ENCODE measurements at regions not wholly inside any gene's neighbourhood (a gene's known extent, or its start where the extent isn't known, plus 50 kb on each side); places are given as distances from the start of the nearest gene placed in this dataset.

DNA sequence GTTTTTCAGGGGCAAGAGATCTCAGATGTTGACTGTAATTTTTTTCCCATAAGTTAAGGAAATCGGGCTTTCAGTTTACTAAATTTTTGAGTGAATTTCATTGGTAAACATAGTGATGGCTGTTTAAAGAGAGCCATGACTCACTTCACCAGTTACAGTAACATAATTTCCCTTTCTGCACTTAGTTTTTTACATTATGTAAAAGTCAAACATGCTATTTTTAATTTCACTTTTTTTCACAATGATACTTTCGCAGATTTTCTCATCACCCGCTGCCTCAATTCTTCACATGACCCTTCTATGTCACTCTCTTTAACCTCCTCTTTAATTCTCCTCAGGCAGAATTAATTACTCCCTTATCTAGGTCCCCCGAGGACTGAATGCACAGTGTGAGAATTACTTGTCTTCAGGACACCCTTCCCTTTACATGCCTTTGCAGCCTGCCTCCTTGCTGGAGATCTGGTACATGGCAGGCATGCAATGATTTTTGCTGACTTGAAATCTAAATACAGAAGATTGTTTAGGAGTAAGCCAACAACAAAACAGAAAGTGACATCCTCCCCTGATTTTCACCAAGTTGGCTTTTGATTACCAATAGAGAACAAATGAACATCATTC, 217.5 kb upstream of the S1PR3 start:
- no peaks in the 10 kb centered on the region for H3K27me3 ChIP-seq (ENCODE audit: control insufficient read depth, insufficient read depth, low read length, poor library complexity, severe bottlenecking)
- H3K27ac ChIP-seq (ENCODE audit: insufficient read depth, low read depth, low read length, poor library complexity, severe bottlenecking): no peak overlapping the region
- H3K4me3 ChIP-seq (ENCODE audit: insufficient read depth, low read depth, low read length): no peak overlapping the region
- no peaks in the 10 kb centered on the region for H3K36me3 ChIP-seq (ENCODE audit: control insufficient read depth, insufficient read depth, low read length)
- WGBS, 2 experiments: 80 to 84% methylated on average over 4 of the region's 4 CpGs
- peaks cover 23% of the 10 kb centered on the region for H3K4me1 ChIP-seq (ENCODE audit: control insufficient read depth, insufficient read depth, low read length)
- no peaks in the 10 kb centered on the region for H3K9me3 ChIP-seq (ENCODE audit: control insufficient read depth, low read length)

DNA sequence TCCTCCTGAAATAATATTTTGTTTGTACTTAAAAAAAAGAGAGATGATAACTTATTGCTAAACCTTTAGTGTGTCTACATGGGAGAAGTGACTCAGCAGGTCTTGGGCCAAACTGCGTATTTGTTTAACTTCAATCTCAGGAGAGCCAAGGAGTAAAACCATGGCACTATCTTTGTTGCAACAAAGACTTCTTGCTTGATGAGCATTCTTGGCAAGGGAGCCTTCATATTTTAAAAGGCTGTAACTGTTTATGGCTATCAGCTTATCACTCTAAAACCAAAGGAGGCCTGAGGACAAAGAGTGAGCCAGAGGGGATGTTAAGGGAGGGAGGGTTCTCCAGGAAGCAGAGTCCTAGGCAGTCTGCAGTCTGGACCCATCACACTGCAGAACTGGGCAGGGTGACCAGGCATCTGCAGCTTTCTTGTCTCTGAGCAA, 216.2 kb upstream of the S1PR3 start:
- Histone ChIP-seq H3K4me1 (ENCODE audit: control insufficient read depth, insufficient read depth, low read length) (peaks cover 23% of the 10 kb centered on the region), H3K36me3 (ENCODE audit: control insufficient read depth, insufficient read depth, low read length) (no peaks in the 10 kb centered on the region), H3K27me3 (ENCODE audit: control insufficient read depth, insufficient read depth, low read length, poor library complexity, severe bottlenecking) (no peaks in the 10 kb centered on the region), H3K4me3 (ENCODE audit: insufficient read depth, low read depth, low read length) (no peak overlapping the region), H3K9me3 (ENCODE audit: control insufficient read depth, low read length) (no peaks in the 10 kb centered on the region), H3K27ac (ENCODE audit: insufficient read depth, low read depth, low read length, poor library complexity, severe bottlenecking) (no peak overlapping the region)
- 96 to 97% methylated on average over 1 of the region's 1 CpG for WGBS, 2 experiments

- Histone ChIP-seq H3K4me3 (ENCODE audit: insufficient read depth, low read depth, low read length) (no peak overlapping the region), H3K27ac (ENCODE audit: insufficient read depth, low read depth, low read length, poor library complexity, severe bottlenecking) (no peak overlapping the region)
- 94 to 98% methylated on average over 6 of the region's 6 CpGs for WGBS, 2 experiments
Observed at GRCh38 chr9:88775559-88775958, 215.7 kb upstream of the S1PR3 start.

GRCh38 chr9:88775966-88776365, 215.3 kb upstream of the S1PR3 start:
- Histone ChIP-seq H3K9me3 (ENCODE audit: control insufficient read depth, low read length) (no peaks in the 10 kb centered on the region), H3K27me3 (ENCODE audit: control insufficient read depth, insufficient read depth, low read length, poor library complexity, severe bottlenecking) (no peaks in the 10 kb centered on the region), H3K4me3 (ENCODE audit: insufficient read depth, low read depth, low read length) (no peak overlapping the region), H3K36me3 (ENCODE audit: control insufficient read depth, insufficient read depth, low read length) (no peaks in the 10 kb centered on the region), H3K4me1 (ENCODE audit: control insufficient read depth, insufficient read depth, low read length) (peaks cover 23% of the 10 kb centered on the region), H3K27ac (ENCODE audit: insufficient read depth, low read depth, low read length, poor library complexity, severe bottlenecking) (no peak overlapping the region)
- WGBS, 2 experiments: 95 to 96% methylated on average over 3 of the region's 3 CpGs

More at GRCh38 chr9:88775559-88775958, 215.7 kb upstream of the S1PR3 start:
- Histone ChIP-seq H3K4me1 (ENCODE audit: control insufficient read depth, insufficient read depth, low read length) (peaks cover 23% of the 10 kb centered on the region), H3K36me3 (ENCODE audit: control insufficient read depth, insufficient read depth, low read length) (no peaks in the 10 kb centered on the region), H3K27me3 (ENCODE audit: control insufficient read depth, insufficient read depth, low read length, poor library complexity, severe bottlenecking) (no peaks in the 10 kb centered on the region), H3K9me3 (ENCODE audit: control insufficient read depth, low read length) (no peaks in the 10 kb centered on the region)

DNA sequence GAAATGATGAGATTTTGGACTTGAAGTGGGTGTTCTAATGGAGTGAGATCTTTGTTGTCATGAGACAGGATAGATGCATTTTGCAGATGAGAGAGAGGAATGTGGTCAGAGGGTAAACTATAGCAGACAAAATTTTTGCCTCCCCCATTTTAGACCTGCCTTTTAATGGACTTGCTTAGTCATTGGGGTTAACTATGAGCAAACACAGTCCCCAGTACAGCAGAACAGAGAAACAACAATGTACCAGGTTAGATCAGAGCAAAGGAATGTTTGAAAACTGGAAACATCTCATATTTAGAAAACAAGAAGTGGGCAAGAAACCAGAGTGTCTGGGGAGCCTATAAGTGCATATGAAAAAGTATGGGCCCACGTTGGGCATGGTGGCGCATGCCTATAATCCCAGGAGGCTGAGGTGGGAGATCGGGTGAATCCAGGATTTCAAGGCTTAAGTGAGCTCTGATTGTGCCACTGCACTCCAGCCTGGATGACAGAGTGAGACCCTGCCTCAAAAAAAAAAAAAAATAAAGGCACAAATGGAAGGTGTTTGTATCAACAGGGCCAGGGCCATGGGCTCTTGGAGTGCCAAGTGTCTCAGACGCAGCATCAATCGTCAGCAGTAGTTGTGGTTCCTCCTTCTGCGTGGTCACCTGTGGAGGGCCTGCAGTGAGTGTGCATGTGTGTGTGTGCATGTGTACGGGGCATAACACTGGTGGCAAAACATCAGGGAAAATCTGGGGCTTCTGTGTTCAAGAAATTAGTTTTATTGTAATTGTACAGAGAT, 214.4 kb upstream of the S1PR3 start:
- H3K4me1 ChIP-seq (ENCODE audit: control insufficient read depth, insufficient read depth, low read length): peaks cover 31% of the 10 kb centered on the region
- H3K27ac ChIP-seq (ENCODE audit: insufficient read depth, low read depth, low read length, poor library complexity, severe bottlenecking): no peak overlapping the region
- H3K27me3 ChIP-seq (ENCODE audit: control insufficient read depth, insufficient read depth, low read length, poor library complexity, severe bottlenecking): no peaks in the 10 kb centered on the region
- WGBS, 2 experiments: 93 to 94% methylated on average over 7 of the region's 7 CpGs
- no peaks in the 10 kb centered on the region for H3K9me3 ChIP-seq (ENCODE audit: control insufficient read depth, low read length)
- no peak overlapping the region for H3K4me3 ChIP-seq (ENCODE audit: insufficient read depth, low read depth, low read length)
- no peaks in the 10 kb centered on the region for H3K36me3 ChIP-seq (ENCODE audit: control insufficient read depth, insufficient read depth, low read length)

DNA sequence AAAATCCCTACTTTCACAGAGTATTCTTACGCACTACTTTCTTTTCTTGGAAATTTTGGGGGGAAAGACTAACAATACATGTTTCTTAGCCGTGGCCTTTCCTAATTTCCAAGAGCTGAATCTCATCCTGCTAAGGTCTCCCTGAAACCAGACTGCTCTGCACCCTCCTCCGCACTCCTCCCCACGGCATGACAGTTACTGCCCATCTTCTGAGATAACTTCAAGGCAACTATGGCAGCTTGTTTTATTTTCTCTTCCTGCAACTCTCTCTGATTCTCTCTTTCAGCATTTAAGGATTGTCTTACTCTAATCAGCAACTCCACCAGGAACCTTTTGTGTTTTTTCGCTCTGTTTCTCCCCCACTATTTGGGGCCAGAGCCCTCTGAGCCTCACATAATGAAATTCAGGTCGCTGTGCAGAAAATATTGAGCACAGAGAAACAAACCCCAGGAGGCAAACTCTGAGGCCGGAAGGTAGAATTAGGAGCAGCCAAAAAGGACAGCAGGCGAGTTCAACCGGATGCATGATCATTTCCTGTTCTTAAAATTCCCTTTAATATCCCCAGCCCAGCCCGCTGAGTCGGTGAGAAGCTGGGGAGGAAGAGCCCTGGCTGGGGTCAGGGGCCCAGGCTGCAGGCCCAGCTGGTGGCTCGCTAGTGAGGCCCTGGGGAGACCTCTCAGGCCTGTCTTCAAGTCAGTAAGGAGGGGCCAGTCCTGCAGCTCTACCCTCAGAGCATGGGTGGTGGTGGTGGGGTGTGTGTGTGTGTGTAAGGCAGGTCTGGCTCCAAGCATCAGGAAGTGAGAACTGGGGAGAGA, 213.6 kb upstream of the S1PR3 start:
- Histone ChIP-seq H3K36me3 (ENCODE audit: control insufficient read depth, insufficient read depth, low read length) (no peaks in the 10 kb centered on the region), H3K27ac (ENCODE audit: insufficient read depth, low read depth, low read length, poor library complexity, severe bottlenecking) (no peak overlapping the region), H3K9me3 (ENCODE audit: control insufficient read depth, low read length) (no peaks in the 10 kb centered on the region), H3K4me3 (ENCODE audit: insufficient read depth, low read depth, low read length) (no peak overlapping the region), H3K4me1 (ENCODE audit: control insufficient read depth, insufficient read depth, low read length) (peaks cover 35% of the 10 kb centered on the region), H3K27me3 (ENCODE audit: control insufficient read depth, insufficient read depth, low read length, poor library complexity, severe bottlenecking) (no peaks in the 10 kb centered on the region)
- 77 to 79% methylated on average over 12 of the region's 12 CpGs for WGBS, 2 experiments

GRCh38 chr9:88781628-88782391, 209.5 kb upstream of the S1PR3 start:
- Histone ChIP-seq H3K9me3 (ENCODE audit: control insufficient read depth, low read length) (no peaks in the 10 kb centered on the region), H3K27ac (ENCODE audit: insufficient read depth, low read depth, low read length, poor library complexity, severe bottlenecking) (no peak overlapping the region), H3K4me1 (ENCODE audit: control insufficient read depth, insufficient read depth, low read length) (peaks cover 41% of the 10 kb centered on the region), H3K4me3 (ENCODE audit: insufficient read depth, low read depth, low read length) (no peak overlapping the region), H3K36me3 (ENCODE audit: control insufficient read depth, insufficient read depth, low read length) (no peaks in the 10 kb centered on the region), H3K27me3 (ENCODE audit: control insufficient read depth, insufficient read depth, low read length, poor library complexity, severe bottlenecking) (no peaks in the 10 kb centered on the region)
- WGBS, 2 experiments: 56 to 65% methylated on average over 7 of the region's 7 CpGs

GRCh38 chr9:88782931-88783710, 208.1 kb upstream of the S1PR3 start:
- Histone ChIP-seq H3K4me3 (ENCODE audit: insufficient read depth, low read depth, low read length) (no peak overlapping the region), H3K36me3 (ENCODE audit: control insufficient read depth, insufficient read depth, low read length) (no peaks in the 10 kb centered on the region), H3K4me1 (ENCODE audit: control insufficient read depth, insufficient read depth, low read length) (peaks cover 30% of the 10 kb centered on the region), H3K9me3 (ENCODE audit: control insufficient read depth, low read length) (no peaks in the 10 kb centered on the region), H3K27ac (ENCODE audit: insufficient read depth, low read depth, low read length, poor library complexity, severe bottlenecking) (peak overlapping the region; percentile 61), H3K27me3 (ENCODE audit: control insufficient read depth, insufficient read depth, low read length, poor library complexity, severe bottlenecking) (no peaks in the 10 kb centered on the region)
- 19 to 27% methylated on average over 10 of the region's 10 CpGs for WGBS, 2 experiments

DNA sequence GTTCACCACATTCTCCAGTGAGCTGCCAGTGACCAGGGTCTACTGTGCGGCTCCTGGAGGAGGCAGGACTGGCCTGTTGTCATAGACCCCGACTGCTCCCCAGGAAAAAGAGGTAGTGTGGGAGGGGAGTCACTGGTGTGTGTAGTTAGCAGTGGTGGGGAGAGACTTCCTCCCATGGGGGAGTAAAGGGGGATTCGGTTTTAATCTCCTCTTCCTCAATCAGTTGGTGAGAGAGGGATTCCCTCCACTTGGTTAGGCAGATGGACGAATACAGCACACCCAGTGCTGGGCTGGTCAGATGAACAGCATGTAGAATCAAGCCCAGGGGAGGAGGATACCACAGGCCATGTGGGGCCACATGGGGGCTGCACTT, 207.6 kb upstream of the S1PR3 start:
- Histone ChIP-seq H3K27me3 (ENCODE audit: control insufficient read depth, insufficient read depth, low read length, poor library complexity, severe bottlenecking) (no peaks in the 10 kb centered on the region), H3K4me1 (ENCODE audit: control insufficient read depth, insufficient read depth, low read length) (peaks cover 27% of the 10 kb centered on the region), H3K27ac (ENCODE audit: insufficient read depth, low read depth, low read length, poor library complexity, severe bottlenecking) (peak overlapping the region; percentile 61), H3K36me3 (ENCODE audit: control insufficient read depth, insufficient read depth, low read length) (no peaks in the 10 kb centered on the region), H3K4me3 (ENCODE audit: insufficient read depth, low read depth, low read length) (no peak overlapping the region), H3K9me3 (ENCODE audit: control insufficient read depth, low read length) (no peaks in the 10 kb centered on the region)
- WGBS, 2 experiments: 59 to 63% methylated on average over 4 of the region's 4 CpGs
